ENCODE measurements at regions not wholly inside any gene's neighbourhood (a gene's known extent, or its start where the extent isn't known, plus 50 kb on each side); places are given as distances from the start of the nearest gene placed in this dataset.
"Not testable (repeated sequence)": the region's sequence is repeated elsewhere in the genome, so short reads cannot be mapped to it uniquely, and the experiment has no call there.

- H3K9me3 ChIP-seq: no peaks in the 10 kb centered on the region
- no peaks in the 10 kb centered on the region for H3K36me3 ChIP-seq
- no peak for DNase-seq (ENCODE audit: low spot score)
- H3K27ac ChIP-seq: no peak overlapping the region
- H3K27me3 ChIP-seq: no peaks in the 10 kb centered on the region
- no peaks in the 10 kb centered on the region for H3K4me1 ChIP-seq
- no peak for TF ChIP-seq CTCF (IDR thresholded peaks at IDR 0.05)
- H3K4me3 ChIP-seq: no peak overlapping the region
Measured at GRCh38 chr2:109677835-109678580, 63.8 kb downstream of the SOWAHC start.

- H3K36me3 ChIP-seq; H3K4me1 ChIP-seq; H3K27ac ChIP-seq; H3K27me3 ChIP-seq; H3K9me3 ChIP-seq; H3K4me3 ChIP-seq; DNase-seq (ENCODE audit: low spot score): not testable (repeated sequence)
Measured at GRCh38 chr2:109678724-109679201, 64.6 kb downstream of the SOWAHC start.

GRCh38 chr2:109679225-109679624 lies 65.1 kb downstream of the SOWAHC start:
- no peak for DNase-seq (ENCODE audit: low spot score)
- Histone ChIP-seq H3K4me1 (no peaks in the 10 kb centered on the region), H3K9me3 (no peaks in the 10 kb centered on the region), H3K4me3 (no peak overlapping the region), H3K27ac (no peak overlapping the region), H3K36me3 (no peaks in the 10 kb centered on the region), H3K27me3 (no peaks in the 10 kb centered on the region)
- no peak for TF ChIP-seq CTCF (IDR thresholded peaks at IDR 0.05)

- no peaks in the 10 kb centered on the region for H3K4me1 ChIP-seq
- H3K27me3 ChIP-seq: no peaks in the 10 kb centered on the region
- no peak overlapping the region for H3K4me3 ChIP-seq
- H3K36me3 ChIP-seq: no peaks in the 10 kb centered on the region
- DNase-seq (ENCODE audit: low spot score): no peak
- H3K9me3 ChIP-seq: no peaks in the 10 kb centered on the region
- H3K27ac ChIP-seq: no peak overlapping the region
- no peak for TF ChIP-seq CTCF (IDR thresholded peaks at IDR 0.05)
Measured at GRCh38 chr2:109679626-109680025, 65.5 kb downstream of the SOWAHC start.

- TF ChIP-seq CTCF (IDR thresholded peaks at IDR 0.05): no peak
- Histone ChIP-seq H3K4me1 (no peaks in the 10 kb centered on the region), H3K9me3 (no peaks in the 10 kb centered on the region), H3K4me3 (no peak overlapping the region), H3K36me3 (no peaks in the 10 kb centered on the region), H3K27me3 (no peaks in the 10 kb centered on the region), H3K27ac (no peak overlapping the region)
- no peak for DNase-seq (ENCODE audit: low spot score)
Measured at GRCh38 chr2:109680523-109681297, 66.5 kb downstream of the SOWAHC start.

- Histone ChIP-seq H3K27ac (no peak overlapping the region), H3K9me3 (no peaks in the 10 kb centered on the region), H3K36me3 (no peaks in the 10 kb centered on the region), H3K4me1 (no peaks in the 10 kb centered on the region), H3K27me3 (no peaks in the 10 kb centered on the region), H3K4me3 (no peak overlapping the region)
- TF ChIP-seq CTCF (IDR thresholded peaks at IDR 0.05): no peak
- no peak for DNase-seq (ENCODE audit: low spot score)
Measured at GRCh38 chr2:109681633-109682380, 67.6 kb downstream of the SOWAHC start.

Data from right atrium auricular region (tissue), 2 donors.